Suprapubic skin (tissue), 2 donors: ENCODE measurements at regions not wholly inside any gene's neighbourhood (a gene's known extent, or its start where the extent isn't known, plus 50 kb on each side); places are given as distances from the start of the nearest gene placed in this dataset.

Source experiments
- EP300 ChIP-seq: sonication (generic); formaldehyde crosslinking; IDR thresholded peaks from one replicate; pipeline ENCODE4 v1.6.1; 2017; ENCODE audit warnings: antibody characterized with exemption
- POLR2A ChIP-seq, 2 donors: fragments of 450-650 bp; IDR thresholded peaks; one replicate each; pipeline ENCODE4 v1.6.1; 2017; ENCODE audit warnings: antibody characterized with exemption in 2 of 2, mild to moderate bottlenecking in 2 of 2, moderate library complexity in 2 of 2

DNA sequence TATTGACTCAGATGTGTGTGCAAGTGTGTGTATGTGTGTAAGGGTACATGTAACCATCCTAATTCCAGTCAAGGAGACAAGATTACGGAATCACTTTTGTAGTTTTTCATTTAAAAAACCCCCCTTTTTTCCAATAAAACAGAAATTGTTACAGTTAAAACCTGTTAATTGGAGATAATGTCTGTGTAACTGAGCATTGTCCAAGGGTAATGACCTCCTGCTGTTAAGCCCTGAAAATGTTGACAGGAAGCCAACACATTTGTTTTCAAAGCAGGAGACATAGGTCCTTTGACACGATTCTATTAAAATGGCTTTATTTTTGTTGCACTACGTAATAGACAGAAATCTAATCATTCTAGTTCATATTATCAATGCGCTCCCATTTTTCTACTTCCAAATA is 457.3 kb upstream of the ARRDC3 start:
- TF ChIP-seq POLR2A (IDR thresholded peaks at IDR 0.05) (no peak), EP300 (no peak)
